ENCODE measurements at regions not wholly inside any gene's neighbourhood (a gene's known extent, or its start where the extent isn't known, plus 50 kb on each side); places are given as distances from the start of the nearest gene placed in this dataset.
"Not testable (repeated sequence)": the region's sequence is repeated elsewhere in the genome, so short reads cannot be mapped to it uniquely, and the experiment has no call there.

- no peak for DNase-seq (ENCODE audit: low read depth)
Observed at GRCh38 chr6:144615870-144616269, 330.7 kb downstream of the UTRN start.

- no peak for DNase-seq (ENCODE audit: low read depth)
Observed at GRCh38 chr6:144617191-144617590, 332.1 kb downstream of the UTRN start.

GRCh38 chr6:144617708-144618107 lies 332.6 kb downstream of the UTRN start:
- no peak for DNase-seq (ENCODE audit: low read depth)

GRCh38 chr6:144619966-144620365 lies 334.8 kb downstream of the UTRN start:
- no peak for DNase-seq (ENCODE audit: low read depth)

- DNase-seq (ENCODE audit: low read depth) = no peak
Observed at GRCh38 chr6:144621332-144621731, 336.2 kb downstream of the UTRN start.

- DNase-seq (ENCODE audit: low read depth) = no peak
Observed at GRCh38 chr6:144624246-144624645, 339.1 kb downstream of the UTRN start.

GRCh38 chr6:144624716-144625115 lies 339.6 kb downstream of the UTRN start:
- DNase-seq (ENCODE audit: low read depth) = no peak

GRCh38 chr6:144630857-144631256 lies 345.7 kb downstream of the UTRN start:
- no peak for DNase-seq (ENCODE audit: low read depth)

GRCh38 chr6:144632266-144632665 lies 347.1 kb downstream of the UTRN start:
- no peak for DNase-seq (ENCODE audit: low read depth)

- no peak for DNase-seq (ENCODE audit: low read depth)
Observed at GRCh38 chr6:144633886-144634285, 348.8 kb downstream of the UTRN start.

GRCh38 chr6:144634371-144634770 lies 349.2 kb downstream of the UTRN start:
- DNase-seq (ENCODE audit: low read depth) = no peak

- no peak for DNase-seq (ENCODE audit: low read depth)
Observed at GRCh38 chr6:144635051-144635450, 349.9 kb downstream of the UTRN start.

- not testable (repeated sequence) for DNase-seq (ENCODE audit: low read depth)
Observed at GRCh38 chr6:144636025-144636424, 350.9 kb downstream of the UTRN start.

GRCh38 chr6:144637541-144637940 lies 352.4 kb downstream of the UTRN start:
- no peak for DNase-seq (ENCODE audit: low read depth)

- no peak for DNase-seq (ENCODE audit: low read depth)
Observed at GRCh38 chr6:144639654-144640053, 354.5 kb downstream of the UTRN start.

- DNase-seq (ENCODE audit: low read depth) = no peak
Observed at GRCh38 chr6:144641286-144641685, 356.2 kb downstream of the UTRN start.

- DNase-seq (ENCODE audit: low read depth) = no peak
Observed at GRCh38 chr6:144644776-144645175, 359.6 kb downstream of the UTRN start.

GRCh38 chr6:144646093-144647056 lies 361.2 kb downstream of the UTRN start:
- no peak for DNase-seq (ENCODE audit: low read depth)

GRCh38 chr6:144647406-144647964 lies 362.4 kb downstream of the UTRN start:
- no peak for DNase-seq (ENCODE audit: low read depth)

- DNase-seq (ENCODE audit: low read depth) = no peak
Observed at GRCh38 chr6:144647971-144648651, 363.0 kb downstream of the UTRN start.

- no peak for DNase-seq (ENCODE audit: low read depth)
Observed at GRCh38 chr6:144649085-144649484, 363.9 kb downstream of the UTRN start.

- DNase-seq (ENCODE audit: low read depth) = no peak
Observed at GRCh38 chr6:144651234-144651633, 366.1 kb downstream of the UTRN start.

Measured in activated gamma-delta T cell treated with anti-CD3 and anti-CD28 coated beads, Interleukin-2, amount 50 U/mL, for 16 hours (primary cell).